ENCODE measurements at regions not wholly inside any gene's neighbourhood (a gene's known extent, or its start where the extent isn't known, plus 50 kb on each side); places are given as distances from the start of the nearest gene placed in this dataset.

GRCh38 chr21:25366116-25366515 is 241.2 kb downstream of the MRPL39 start:
- TF ChIP-seq CTCF (IDR thresholded peaks at IDR 0.05; ENCODE audit: low read depth, low read length) (no peak), EZH2phosphoT487 (IDR thresholded peaks at IDR 0.05; ENCODE audit: low read depth) (no peak)

Data from OCI-LY3 (cell line).